GM03348 (cell line): ENCODE measurements at regions not wholly inside any gene's neighbourhood (a gene's known extent, or its start where the extent isn't known, plus 50 kb on each side); places are given as distances from the start of the nearest gene placed in this dataset.
"Not testable (repeated sequence)": the region's sequence is repeated elsewhere in the genome, so short reads cannot be mapped to it uniquely, and the experiment has no call there.

Source experiments
- DNase-seq: peaks from one replicate; pipeline ENCODE4 v3.0.0; 2012; ENCODE audit warnings: low spot score

DNA sequence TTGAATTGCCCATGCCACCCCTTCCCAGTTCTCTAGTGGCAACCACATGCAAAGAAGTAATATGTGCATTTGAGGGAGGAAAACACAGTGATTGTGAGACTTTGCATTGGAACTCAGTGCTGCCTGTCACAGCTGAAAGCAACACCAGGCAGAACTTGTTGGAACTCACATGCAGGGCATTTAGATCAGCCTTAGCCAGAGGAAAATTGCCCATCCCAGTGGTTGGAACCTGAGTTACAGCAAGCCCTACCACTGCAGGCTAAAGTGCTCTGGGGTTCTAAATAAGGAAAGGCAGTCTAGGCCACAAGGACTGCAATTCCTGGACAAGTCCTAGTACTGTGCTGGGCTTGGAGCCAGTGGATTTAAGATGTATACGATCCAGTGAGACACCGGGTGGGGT is 245.3 kb upstream of the UFL1 start:
- no peak for DNase-seq

DNA sequence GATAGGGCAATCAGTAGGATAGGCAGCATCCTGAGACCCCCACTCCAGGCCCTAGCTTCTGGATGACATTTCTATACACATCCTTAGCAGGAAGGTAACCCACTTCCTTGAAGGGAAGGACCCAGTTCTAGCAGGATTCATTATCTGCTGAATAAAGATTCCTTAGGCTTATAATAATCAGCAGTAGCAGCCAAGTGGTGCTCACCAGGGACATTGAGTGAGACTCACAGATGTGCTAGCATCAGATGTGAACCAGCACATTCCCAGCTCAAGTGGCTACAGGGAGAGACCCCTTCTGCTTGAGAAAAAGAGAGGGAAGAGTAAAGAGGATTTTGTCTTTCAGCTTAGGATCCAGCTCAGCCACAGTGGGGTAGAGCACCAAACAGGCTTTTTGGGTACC is 244.8 kb upstream of the UFL1 start:
- no peak for DNase-seq

DNA sequence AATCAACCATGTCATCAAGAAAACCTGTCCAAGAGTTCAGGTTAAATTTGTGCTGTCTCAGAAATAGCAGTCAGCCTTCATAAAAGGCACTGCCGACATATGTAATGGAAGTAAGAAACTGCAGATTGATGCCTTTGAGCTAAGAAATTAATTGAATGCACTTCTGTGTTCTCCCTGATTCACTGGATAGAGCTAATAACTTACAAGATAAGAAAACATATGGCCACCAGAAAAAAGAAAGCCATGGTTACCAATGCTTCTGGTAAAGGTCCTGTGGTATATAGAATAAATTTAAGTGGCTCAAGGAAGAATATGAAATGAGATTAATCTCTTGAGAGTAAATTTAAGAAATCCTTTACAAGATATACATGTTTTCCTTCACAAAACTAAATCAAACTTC is 242.5 kb upstream of the UFL1 start:
- no peak for DNase-seq

DNA sequence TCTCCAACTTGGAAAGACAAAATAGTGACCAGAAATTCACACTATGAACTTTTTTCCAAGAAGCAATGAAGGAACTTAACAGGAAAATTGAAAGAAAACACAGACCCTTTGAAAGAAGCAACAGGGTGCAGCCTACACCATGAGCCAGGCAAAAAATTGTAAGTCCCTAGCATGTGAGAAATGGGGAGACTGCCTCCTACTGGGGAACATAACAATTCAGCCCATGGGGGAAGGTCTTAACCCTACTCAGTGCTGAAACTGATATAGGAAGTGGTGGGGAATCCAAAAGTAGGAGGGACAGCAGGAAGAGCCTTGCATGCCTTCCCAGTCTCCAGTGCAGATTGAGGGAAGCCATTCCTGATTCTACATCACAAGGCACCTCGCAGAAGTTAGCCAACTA is 235.1 kb upstream of the UFL1 start:
- DNase-seq = no peak

DNA sequence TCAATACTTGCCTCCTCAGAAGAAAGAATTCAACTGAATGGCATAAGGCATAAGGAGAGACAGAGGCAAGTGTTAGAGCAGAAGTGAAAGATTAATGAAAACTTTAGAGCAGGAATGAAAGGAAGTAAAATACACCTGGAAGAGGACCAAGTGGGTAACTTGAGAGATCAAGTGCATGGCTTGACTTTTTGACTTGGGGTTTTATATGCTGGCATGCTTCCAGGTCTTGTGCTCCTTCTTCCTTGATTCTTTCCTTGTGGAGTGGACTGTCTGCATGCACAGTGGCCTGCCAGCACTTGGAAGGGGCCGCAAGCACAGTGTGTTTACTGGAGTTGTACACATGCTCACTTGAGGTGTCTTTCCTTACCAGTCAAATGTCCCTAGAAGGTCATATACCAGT is 222.1 kb upstream of the UFL1 start:
- no peak for DNase-seq

DNA sequence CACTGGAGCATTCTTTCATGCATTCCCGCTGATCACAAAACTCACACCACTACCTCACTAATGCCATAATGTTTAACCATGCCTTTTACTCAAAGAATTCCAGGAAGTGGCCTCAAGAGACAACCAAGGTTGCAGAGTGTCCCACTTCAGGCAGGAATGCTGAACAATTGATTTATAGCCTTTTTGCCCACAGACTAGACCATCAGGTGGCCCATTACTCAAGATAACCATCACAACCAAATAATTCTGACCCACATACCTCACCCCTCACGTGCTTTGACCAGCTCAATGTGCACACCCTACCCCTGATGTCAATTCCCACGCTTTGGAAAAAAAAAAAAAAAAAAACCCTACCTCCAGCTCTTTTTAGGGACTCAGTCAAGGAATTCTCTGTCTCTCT is 220.6 kb upstream of the UFL1 start:
- DNase-seq = no peak

DNA sequence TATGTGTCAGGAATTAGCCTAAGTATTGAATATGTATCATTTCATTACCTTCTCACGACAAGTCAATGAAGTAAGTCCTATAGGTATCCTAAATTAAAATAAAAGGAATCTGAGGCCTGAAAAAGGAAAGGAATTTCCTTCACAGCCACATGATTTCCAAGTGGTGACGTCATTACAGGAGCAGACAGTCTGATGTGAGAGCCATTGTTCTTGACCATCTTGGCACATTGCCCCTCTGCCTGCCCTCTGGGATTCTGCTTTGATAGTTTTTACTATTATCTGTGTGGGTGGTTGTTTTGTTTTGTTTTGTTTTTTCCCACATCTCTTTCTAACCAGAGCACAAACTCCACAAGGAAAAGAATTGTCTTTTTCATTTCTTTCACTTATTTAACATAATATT is 219.8 kb upstream of the UFL1 start:
- no peak for DNase-seq

DNA sequence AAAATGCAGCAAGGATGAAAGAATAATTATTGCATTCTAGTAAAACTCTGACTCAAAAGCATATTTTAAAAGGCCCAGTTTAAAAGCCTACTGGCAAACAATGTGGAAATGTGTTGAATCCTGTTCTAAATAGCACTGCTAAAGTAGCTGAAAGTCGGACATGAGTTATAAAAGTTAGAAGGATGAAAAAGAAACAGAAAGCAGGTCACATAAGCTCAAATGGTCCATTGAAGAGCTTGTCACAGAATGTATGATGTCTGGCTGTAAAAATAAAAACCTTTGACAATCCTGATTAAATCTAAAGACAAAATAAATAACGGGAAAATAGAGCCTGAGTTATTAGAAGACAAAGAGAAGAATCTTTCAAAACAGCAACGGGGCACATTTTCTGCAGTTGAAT is 218.6 kb upstream of the UFL1 start:
- DNase-seq = no peak

DNA sequence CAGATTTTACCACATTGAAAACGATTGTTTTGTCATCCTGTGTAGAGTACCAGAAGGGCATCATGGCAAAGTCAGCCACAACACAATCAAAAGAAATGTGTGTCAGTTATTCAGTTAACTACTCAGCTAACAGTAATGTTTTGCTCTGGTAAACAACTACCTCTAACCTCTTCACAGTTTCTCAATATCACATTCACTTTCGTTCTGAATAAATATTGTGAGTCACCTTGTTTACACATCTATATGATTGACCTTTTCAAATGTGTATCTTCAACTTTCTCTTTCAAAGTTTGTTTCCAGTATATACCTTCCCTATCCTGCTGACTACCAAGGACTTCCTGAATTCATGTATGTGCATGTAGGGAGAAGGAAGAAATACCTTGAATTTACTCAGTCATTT is 216.6 kb upstream of the UFL1 start:
- no peak for DNase-seq

DNA sequence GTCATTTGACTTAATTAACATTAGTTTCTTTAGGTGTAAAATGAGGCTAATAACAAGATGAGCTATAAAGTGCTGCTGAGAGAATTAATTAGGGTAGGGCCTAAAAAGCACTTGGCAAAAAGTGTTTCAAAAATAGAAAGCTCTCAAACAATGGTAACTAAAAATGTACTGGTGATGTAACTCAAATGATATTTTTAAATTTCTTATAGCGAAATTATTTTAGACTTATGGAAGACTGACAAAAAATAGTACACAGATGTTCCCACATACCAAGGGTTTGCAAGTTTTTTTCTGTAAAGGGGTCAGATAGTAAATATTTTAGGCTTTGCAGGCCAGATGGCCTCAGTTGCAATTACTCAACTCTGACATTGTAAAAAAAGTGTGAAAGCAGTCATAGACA is 190.7 kb upstream of the UFL1 start:
- DNase-seq = no peak

DNA sequence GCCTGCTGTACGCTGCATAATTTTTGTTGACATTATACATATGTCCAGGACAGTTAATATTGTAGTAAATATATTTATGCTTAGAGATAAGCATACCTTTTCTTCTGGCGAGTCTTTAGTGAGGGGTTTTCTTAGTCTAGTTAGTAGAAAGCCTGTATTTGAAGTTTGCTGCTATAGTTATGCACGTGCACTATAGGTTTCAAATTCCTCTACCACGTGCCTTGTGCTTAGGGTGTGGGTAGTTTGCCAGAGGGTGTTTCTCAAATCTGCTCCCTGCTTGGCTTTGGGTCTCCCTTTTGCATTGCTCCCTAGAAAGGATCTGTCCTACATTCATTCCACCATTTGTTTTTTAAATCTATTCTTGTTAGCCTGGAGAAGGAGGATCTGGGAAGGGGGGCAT is 181.4 kb upstream of the UFL1 start:
- no peak for DNase-seq

DNA sequence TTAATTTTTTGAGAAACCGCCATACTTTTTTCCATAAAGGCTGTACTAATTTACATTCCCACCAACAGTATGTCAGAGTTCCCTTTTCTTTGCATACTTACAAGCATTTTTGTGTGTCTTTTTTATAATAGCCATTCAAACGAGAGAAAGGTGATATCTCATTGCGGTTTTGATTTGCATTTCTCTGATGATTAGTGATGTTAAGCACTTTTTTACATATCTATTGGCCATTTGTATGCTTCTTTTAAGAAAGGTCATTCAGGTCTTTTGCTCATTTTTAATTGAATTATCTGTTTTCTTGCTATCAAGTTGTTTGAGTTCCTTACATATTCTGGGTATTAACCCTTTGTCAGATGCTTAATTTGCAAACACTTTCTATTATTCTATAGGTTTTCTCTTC is 176.1 kb upstream of the UFL1 start:
- no peak for DNase-seq

DNA sequence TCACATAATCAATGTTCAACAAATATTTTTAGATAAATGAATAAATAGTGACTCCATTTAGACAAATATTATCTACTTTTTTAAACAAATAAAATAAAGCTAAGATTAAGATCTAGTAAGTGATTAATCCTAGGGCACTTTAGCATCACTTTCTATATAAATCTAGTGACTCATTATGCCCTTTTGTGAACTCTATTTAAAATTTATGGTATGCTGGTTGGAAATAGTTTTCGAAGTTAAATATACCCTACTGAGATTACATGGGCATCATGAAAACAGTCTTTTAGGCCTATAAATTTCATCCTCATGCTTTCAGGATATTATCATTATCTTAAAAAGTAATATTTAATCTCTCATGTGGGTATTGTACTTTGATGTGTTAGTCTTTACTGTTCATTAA is 140.4 kb upstream of the UFL1 start:
- DNase-seq = no peak

DNA sequence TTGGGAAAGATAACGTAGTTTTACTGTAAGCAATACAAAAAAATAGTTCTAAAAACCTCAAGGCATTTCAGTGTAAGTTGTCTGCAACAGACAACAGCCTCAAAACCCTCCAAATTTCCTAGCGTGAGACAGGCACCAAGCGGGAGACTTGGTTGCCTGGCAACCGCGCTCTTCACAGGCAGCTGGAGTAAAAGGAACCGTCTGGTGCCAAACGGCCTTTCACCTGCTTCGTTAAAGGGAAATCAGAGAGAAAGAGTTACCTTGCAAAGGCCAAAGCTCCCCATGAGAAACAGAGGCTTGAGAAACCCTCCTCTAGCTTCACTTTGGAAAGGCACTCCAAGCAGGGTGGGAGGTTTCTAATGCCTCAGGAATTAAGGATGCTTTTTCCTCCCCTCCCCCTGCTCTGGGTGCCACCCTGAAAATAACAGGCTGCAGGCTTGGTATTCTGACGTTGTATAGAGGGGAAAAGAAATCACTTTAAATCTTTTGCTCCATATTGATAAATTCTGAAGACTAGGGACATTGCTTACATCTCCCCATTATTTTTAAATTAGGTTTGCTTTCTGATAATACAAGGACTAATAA is 129.7 kb upstream of the UFL1 start:
- DNase-seq = no peak

DNA sequence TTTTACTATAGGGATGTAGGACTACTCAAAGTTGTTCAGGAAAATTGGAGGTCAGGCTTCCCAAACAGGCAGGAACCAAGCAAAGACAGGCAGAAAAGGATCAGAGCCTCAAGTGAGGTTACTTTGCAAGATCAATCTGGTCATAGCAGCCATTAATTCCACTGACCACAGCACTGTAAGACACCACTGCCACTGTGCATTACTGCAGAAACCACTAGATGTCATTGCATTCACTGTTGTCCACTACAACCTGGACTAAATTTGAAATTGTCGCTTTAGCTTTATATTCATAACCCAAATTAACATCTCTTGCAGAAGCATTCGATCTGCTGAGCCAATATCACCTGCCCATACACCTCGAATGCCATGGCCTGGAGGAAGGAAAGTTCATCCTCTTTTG is 126.9 kb upstream of the UFL1 start:
- no peak for DNase-seq

DNA sequence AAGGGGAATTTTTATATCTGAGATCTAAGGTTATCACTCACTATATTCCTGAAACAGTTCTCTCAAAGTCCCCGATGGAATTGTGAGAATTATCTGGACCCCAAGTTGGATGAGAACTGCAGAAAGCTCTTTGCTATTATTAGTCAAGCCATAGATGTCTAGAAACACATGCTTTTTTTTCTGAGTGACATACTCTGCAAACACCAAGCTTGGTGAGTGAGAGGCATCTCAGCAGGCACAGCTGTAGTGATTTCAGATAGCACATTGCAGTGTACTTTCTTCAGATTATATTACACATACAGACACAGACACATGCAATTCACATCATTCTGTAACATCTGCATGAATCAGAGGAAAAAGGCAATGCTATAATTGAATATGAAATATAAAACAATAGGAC is 111.1 kb upstream of the UFL1 start:
- DNase-seq = no peak

DNA sequence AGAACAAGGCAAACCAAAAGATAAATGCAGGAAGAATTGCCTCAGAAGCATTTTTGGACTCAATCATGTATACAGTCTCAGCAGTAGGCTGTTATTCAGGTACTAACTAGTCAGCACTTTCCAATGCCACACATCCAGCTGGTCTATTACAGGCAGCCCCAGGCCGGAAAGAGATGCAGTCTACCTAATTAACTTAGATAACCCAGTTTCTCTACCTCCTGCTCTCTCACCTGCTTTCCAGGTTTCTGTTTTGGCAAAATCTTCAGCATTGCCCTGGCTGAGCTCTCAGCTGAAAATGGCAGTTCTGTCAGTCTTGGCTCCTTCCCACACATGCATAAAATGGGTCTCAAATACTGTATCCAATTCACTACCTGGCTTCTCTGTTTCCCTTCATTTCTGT is 101.3 kb upstream of the UFL1 start:
- no peak for DNase-seq

DNA sequence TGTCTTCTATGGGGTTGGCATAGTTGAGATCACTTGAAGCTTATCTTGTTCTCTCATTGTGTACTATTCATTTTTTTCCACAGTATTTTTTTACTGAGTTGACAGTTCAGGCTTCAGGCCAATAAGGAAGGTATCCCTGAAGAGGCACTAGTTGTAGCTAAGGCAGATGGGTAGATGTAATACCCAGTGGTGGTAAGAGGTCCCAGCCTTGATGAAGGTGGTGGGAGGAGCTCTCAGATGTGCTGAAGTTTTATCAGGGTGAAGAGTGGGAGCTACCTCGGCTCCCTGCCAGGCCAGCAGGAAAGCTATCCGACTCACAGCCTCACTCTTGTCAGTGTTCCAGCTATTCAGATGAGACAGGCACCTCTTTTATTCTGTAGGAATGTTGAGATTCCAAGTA is 87.7 kb upstream of the UFL1 start:
- DNase-seq = no peak

DNA sequence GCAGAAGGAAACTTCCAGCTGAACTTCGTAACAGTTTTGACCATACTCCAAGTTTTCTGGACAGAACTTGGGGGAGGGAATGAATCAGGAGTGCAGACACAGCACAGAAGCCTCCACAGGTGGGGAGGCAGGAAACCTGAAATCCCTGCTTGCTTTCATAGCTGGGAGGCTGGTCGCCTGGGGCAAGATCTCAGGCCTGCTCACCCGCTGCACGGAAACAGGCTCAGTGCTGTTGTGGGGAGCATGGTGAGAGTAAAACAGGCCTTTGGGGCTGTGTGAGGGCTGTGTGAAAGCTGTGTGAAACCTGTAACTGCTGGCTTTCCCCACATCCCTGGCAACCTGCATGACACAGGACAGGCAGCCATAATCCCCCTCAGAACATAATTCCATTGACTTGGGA is 85.2 kb upstream of the UFL1 start:
- DNase-seq = no peak

DNA sequence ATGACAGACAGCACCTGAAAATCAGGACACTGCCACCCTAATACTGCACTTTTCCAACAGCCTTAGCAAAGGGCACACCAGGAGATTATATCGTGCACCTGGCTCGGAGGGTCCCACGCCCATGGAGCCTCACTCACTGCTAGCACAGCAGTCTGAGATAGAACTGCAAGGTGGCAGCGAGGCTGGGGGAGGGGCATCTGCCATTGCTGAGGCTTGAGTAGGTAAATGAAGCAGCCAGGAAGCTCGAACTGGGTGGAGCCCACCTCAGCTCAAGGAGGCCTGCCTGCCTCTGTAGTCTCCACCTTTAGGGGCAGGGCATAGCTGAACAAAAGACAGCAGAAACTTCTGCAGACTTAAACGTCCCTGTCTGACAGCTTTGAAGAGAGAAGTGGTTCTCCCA is 84.4 kb upstream of the UFL1 start:
- not testable (repeated sequence) for DNase-seq

DNA sequence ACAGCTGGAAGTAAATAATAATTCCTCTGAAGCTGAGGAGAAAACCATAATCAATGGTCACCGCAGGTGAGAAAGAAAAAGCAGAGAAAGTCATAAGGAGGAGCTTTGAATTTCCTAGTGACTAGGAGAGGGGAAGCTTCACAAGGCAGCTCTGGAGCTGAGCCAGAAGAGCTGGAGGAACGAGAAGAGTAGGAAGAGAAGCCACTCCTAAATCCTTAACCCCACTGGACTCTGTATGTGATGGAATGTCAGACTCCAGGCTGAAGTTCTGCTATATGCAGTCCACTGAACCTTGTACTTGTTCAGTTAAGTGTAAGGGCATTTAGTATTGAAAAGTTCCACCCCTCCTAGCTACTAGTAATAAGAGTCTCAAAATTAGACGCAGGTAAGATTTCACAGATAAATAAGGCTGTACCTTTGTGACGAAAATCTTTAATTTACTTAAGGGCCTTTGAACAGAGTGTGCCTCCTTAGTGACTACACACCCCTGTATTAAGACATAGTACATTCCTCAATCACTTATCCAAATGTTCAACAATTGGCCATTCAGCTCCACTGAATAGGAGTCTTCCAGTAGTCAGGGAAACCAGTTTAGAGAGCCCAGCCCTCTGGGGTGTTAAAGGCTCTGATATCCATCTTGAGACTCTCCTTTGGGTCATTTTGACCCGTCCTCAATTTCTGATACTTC is 71.4 kb upstream of the UFL1 start:
- DNase-seq = no peak

DNA sequence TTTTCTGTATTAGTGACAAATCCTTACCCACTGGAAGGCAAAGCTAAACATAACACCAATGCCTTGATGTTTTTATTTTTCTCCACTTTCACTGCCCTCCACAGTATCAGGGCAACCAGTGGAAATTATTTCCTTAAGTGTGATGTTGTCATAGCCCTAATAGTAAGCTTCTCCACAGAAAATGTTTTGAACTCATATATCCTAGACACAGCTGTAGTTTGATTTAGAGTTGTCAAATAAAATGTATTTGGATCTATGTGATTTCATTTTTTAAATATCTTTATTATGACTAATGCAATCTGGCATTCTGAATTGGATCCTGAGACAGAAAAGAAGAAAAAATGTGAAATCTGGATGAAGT is 70.9 kb upstream of the UFL1 start:
- no peak for DNase-seq

DNA sequence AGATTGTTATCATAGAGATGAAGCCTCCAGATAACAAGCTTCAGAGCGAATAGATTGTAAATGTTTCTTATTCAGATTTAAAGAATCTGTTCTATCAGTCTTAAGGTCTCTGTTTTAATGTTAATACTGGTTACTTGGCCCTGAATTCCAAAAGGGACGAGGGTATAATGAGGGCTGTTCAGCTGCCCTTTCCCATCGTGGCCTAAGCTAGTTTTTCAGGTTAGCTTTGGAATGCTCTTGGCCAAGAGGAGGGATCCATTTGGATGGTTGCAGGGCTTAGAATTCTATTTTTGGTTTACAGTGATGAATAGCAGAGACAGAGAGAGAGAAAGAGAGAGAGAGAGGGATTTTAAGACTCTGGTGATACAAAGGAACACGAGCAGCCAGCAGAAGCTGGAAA is 62.8 kb upstream of the UFL1 start:
- no peak for DNase-seq

DNA sequence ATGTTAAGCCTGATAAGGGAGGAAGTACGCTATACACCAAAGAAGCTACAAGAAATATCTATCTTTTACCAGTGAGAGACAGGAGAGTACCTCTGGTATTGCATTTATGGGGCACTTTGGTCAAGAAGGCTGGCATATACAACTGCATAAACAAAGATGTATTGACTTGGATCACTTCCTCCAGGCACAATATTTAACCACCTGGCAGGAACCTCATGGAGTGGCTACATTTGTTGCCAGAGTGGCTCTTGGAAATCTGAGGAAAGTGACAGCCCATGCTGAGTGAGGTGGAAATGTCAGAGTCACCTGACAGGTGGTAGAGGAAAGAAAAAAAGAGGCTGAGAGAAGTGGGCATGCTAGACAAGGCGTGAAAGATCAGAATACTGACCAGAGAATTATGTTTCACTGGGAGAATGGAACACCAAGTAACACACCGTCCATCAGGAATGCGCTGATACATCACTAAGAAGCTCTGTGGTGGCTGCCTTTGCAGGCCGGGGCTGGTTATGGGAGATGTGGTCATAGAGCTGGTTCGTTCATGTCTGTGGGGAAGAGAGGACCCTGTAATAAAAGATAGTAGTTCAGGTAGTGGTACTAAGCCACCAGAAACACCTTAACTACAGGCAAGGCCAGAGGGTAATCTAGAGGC is 61.4 kb upstream of the UFL1 start:
- DNase-seq = no peak
